ENCODE measurements at regions not wholly inside any gene's neighbourhood (a gene's known extent, or its start where the extent isn't known, plus 50 kb on each side); places are given as distances from the start of the nearest gene placed in this dataset.

DNA sequence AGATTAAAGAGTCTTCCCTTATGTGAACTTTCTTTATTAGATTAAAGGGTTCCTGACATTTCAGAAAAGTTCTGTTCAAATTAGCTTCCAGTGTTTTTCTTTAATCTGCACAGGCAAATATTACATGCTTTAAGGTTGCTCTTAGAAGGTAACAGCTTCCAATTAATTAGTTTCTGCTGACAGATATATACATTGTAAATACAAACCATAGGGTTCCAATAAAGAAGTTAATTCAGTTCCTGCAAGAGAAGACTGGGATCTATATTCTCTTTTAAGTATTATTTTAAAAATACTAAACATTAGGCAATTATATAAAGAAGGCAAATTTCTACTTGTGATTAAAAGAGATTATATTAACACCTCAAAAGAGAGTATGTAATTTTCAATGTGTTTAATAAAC lies 795.7 kb downstream of the MAT2B start (continued):
- TF ChIP-seq, protein P1, sequence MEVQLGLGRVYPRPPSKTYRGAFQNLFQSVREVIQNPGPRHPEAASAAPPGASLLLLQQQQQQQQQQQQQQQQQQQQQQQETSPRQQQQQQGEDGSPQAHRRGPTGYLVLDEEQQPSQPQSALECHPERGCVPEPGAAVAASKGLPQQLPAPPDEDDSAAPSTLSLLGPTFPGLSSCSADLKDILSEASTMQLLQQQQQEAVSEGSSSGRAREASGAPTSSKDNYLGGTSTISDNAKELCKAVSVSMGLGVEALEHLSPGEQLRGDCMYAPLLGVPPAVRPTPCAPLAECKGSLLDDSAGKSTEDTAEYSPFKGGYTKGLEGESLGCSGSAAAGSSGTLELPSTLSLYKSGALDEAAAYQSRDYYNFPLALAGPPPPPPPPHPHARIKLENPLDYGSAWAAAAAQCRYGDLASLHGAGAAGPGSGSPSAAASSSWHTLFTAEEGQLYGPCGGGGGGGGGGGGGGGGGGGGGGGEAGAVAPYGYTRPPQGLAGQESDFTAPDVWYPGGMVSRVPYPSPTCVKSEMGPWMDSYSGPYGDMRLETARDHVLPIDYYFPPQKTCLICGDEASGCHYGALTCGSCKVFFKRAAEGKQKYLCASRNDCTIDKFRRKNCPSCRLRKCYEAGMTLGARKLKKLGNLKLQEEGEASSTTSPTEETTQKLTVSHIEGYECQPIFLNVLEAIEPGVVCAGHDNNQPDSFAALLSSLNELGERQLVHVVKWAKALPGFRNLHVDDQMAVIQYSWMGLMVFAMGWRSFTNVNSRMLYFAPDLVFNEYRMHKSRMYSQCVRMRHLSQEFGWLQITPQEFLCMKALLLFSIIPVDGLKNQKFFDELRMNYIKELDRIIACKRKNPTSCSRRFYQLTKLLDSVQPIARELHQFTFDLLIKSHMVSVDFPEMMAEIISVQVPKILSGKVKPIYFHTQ (CRISPR knock-in tag; IDR thresholded peaks at IDR 0.05), result no peak
- TF ChIP-seq NFE2L1 (CRISPR knock-in tag; IDR thresholded peaks at IDR 0.05), result no peak
- TF ChIP-seq, protein P2, sequence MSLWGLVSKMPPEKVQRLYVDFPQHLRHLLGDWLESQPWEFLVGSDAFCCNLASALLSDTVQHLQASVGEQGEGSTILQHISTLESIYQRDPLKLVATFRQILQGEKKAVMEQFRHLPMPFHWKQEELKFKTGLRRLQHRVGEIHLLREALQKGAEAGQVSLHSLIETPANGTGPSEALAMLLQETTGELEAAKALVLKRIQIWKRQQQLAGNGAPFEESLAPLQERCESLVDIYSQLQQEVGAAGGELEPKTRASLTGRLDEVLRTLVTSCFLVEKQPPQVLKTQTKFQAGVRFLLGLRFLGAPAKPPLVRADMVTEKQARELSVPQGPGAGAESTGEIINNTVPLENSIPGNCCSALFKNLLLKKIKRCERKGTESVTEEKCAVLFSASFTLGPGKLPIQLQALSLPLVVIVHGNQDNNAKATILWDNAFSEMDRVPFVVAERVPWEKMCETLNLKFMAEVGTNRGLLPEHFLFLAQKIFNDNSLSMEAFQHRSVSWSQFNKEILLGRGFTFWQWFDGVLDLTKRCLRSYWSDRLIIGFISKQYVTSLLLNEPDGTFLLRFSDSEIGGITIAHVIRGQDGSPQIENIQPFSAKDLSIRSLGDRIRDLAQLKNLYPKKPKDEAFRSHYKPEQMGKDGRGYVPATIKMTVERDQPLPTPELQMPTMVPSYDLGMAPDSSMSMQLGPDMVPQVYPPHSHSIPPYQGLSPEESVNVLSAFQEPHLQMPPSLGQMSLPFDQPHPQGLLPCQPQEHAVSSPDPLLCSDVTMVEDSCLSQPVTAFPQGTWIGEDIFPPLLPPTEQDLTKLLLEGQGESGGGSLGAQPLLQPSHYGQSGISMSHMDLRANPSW (CRISPR knock-in tag; conservative IDR thresholded peaks at IDR 0.05; ENCODE audit: low read depth), result no peak
- TF ChIP-seq, protein P3, sequence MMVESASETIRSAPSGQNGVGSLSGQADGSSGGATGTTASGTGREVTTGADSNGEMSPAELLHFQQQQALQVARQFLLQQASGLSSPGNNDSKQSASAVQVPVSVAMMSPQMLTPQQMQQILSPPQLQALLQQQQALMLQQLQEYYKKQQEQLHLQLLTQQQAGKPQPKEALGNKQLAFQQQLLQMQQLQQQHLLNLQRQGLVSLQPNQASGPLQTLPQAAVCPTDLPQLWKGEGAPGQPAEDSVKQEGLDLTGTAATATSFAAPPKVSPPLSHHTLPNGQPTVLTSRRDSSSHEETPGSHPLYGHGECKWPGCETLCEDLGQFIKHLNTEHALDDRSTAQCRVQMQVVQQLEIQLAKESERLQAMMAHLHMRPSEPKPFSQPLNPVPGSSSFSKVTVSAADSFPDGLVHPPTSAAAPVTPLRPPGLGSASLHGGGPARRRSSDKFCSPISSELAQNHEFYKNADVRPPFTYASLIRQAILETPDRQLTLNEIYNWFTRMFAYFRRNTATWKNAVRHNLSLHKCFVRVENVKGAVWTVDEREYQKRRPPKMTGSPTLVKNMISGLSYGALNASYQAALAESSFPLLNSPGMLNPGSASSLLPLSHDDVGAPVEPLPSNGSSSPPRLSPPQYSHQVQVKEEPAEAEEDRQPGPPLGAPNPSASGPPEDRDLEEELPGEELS (CRISPR knock-in tag; IDR thresholded peaks at IDR 0.05), result no peak
- no peak for TF ChIP-seq NR3C1 (CRISPR knock-in tag; conservative IDR thresholded peaks at IDR 0.05; ENCODE audit: low read depth)
- TF ChIP-seq ETV6 (CRISPR knock-in tag; IDR thresholded peaks at IDR 0.05), result no peak

GRCh38 chr5:164301708-164302107 lies 796.3 kb downstream of the MAT2B start:
- no peaks in the 10 kb centered on the region for H3K36me3 Mint-ChIP-seq
- no peak overlapping the region for H3K27ac Mint-ChIP-seq
- ATAC-seq (no peak), DNase-seq (ENCODE audit: low spot score) (no peak)
- H3K4me1 Mint-ChIP-seq, result peaks cover 11% of the 10 kb centered on the region
- H3K27me3 Mint-ChIP-seq (ENCODE audit: low read depth), result no peaks in the 10 kb centered on the region
- H3K4me3 Mint-ChIP-seq, result no peak overlapping the region
- ChIA-PET POLR2A (no interaction called here), CTCF (no interaction called here)
- TF ChIP-seq MYBL2 (CRISPR knock-in tag; IDR thresholded peaks at IDR 0.05) (no peak), ZNF121 (CRISPR knock-in tag; IDR thresholded peaks at IDR 0.05) (no peak), GABPB1 (CRISPR knock-in tag; IDR thresholded peaks at IDR 0.05) (no peak), MXD4 (CRISPR knock-in tag; IDR thresholded peaks at IDR 0.05; ENCODE audit: borderline replicate concordance) (no peak), ZNF263 (CRISPR knock-in tag; IDR thresholded peaks at IDR 0.05; ENCODE audit: low read depth) (no peak), CTCF (IDR thresholded peaks at IDR 0.05) (no peak), USF1 (CRISPR knock-in tag; IDR thresholded peaks at IDR 0.05) (no peak), OVOL2 (CRISPR knock-in tag; IDR thresholded peaks at IDR 0.05; ENCODE audit: borderline replicate concordance) (no peak), RORB (CRISPR knock-in tag; IDR thresholded peaks at IDR 0.05) (no peak), MLX (CRISPR knock-in tag; IDR thresholded peaks at IDR 0.05) (no peak), NFE2L1 (CRISPR knock-in tag; IDR thresholded peaks at IDR 0.05) (no peak), TP53 (CRISPR knock-in tag; IDR thresholded peaks at IDR 0.05) (no peak)
- TF ChIP-seq, protein P4, sequence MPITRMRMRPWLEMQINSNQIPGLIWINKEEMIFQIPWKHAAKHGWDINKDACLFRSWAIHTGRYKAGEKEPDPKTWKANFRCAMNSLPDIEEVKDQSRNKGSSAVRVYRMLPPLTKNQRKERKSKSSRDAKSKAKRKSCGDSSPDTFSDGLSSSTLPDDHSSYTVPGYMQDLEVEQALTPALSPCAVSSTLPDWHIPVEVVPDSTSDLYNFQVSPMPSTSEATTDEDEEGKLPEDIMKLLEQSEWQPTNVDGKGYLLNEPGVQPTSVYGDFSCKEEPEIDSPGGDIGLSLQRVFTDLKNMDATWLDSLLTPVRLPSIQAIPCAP (CRISPR knock-in tag; IDR thresholded peaks at IDR 0.05), result no peak
- TF ChIP-seq, protein P2 (CRISPR knock-in tag; conservative IDR thresholded peaks at IDR 0.05; ENCODE audit: low read depth), result no peak
- TF ChIP-seq, protein P5, sequence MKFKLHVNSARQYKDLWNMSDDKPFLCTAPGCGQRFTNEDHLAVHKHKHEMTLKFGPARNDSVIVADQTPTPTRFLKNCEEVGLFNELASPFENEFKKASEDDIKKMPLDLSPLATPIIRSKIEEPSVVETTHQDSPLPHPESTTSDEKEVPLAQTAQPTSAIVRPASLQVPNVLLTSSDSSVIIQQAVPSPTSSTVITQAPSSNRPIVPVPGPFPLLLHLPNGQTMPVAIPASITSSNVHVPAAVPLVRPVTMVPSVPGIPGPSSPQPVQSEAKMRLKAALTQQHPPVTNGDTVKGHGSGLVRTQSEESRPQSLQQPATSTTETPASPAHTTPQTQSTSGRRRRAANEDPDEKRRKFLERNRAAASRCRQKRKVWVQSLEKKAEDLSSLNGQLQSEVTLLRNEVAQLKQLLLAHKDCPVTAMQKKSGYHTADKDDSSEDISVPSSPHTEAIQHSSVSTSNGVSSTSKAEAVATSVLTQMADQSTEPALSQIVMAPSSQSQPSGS (CRISPR knock-in tag; IDR thresholded peaks at IDR 0.05; ENCODE audit: borderline replicate concordance, low read depth), result no peak
- TF ChIP-seq, protein P6, sequence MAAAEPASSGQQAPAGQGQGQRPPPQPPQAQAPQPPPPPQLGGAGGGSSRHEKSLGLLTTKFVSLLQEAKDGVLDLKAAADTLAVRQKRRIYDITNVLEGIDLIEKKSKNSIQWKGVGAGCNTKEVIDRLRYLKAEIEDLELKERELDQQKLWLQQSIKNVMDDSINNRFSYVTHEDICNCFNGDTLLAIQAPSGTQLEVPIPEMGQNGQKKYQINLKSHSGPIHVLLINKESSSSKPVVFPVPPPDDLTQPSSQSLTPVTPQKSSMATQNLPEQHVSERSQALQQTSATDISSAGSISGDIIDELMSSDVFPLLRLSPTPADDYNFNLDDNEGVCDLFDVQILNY (CRISPR knock-in tag; IDR thresholded peaks at IDR 0.05), result no peak
- no peaks in the 10 kb centered on the region for H3K9me3 Mint-ChIP-seq
